Endodermal cell (in vitro differentiated cells): ENCODE measurements at regions not wholly inside any gene's neighbourhood (a gene's known extent, or its start where the extent isn't known, plus 50 kb on each side); places are given as distances from the start of the nearest gene placed in this dataset.

Source experiments
- DNase-seq: peaks from one replicate; pipeline ENCODE4 v3.0.0-alpha.2; 2017
- H3K27ac ChIP-seq: 2 replicates; pipeline ENCODE4 v1.5.1; 2013; ENCODE audit warnings: mild to moderate bottlenecking, low read depth, low read length, moderate library complexity
- H3K27me3 ChIP-seq: 2 replicates; pipeline ENCODE4 v1.6.1; 2013; ENCODE audit warnings: mild to moderate bottlenecking, low read length, moderate library complexity; ENCODE audit not compliant: insufficient read depth, control insufficient read depth, poor library complexity, severe bottlenecking
- H3K36me3 ChIP-seq: 2 replicates; pipeline ENCODE4 v1.7.0; 2013; ENCODE audit warnings: mild to moderate bottlenecking, low read length, moderate library complexity; ENCODE audit not compliant: control insufficient read depth, insufficient read depth
- H3K4me1 ChIP-seq: one replicate; pipeline ENCODE4 v1.7.0; 2013; ENCODE audit warnings: low read length; ENCODE audit not compliant: control insufficient read depth, insufficient read depth
- H3K4me3 ChIP-seq: 2 replicates; pipeline ENCODE4 v1.5.1; 2013; ENCODE audit warnings: mild to moderate bottlenecking, low read length, moderate library complexity
- H3K9ac ChIP-seq: 2 replicates; pipeline ENCODE4 v1.6.1; 2013; ENCODE audit warnings: mild to moderate bottlenecking, low read length, moderate library complexity; ENCODE audit not compliant: poor library complexity, severe bottlenecking; ENCODE audit errors: extremely low read depth
- H3K9me3 ChIP-seq: 2 replicates; pipeline ENCODE4 v1.6.1; 2013; ENCODE audit warnings: mild to moderate bottlenecking, low read length, moderate library complexity; ENCODE audit not compliant: control insufficient read depth
- H3K27ac Mint-ChIP-seq: 2 replicates; pipeline ENCODE4 v1.8.0; 2020; ENCODE audit warnings: mixed read lengths
- H3K27me3 Mint-ChIP-seq: 2 replicates; pipeline ENCODE4 v1.8.0; 2021; ENCODE audit warnings: mild to moderate bottlenecking, mixed read lengths; ENCODE audit not compliant: insufficient read depth
- H3K36me3 Mint-ChIP-seq: 2 replicates; pipeline ENCODE4 v1.8.0; 2020; ENCODE audit warnings: low read depth, mixed read lengths
- H3K4me1 Mint-ChIP-seq: 2 replicates; pipeline ENCODE4 v1.8.0; 2020; ENCODE audit warnings: mixed read lengths
- H3K4me3 Mint-ChIP-seq: 2 replicates; pipeline ENCODE4 v1.8.0; 2020; ENCODE audit warnings: mild to moderate bottlenecking, moderate library complexity, mixed read lengths
- H3K9me3 Mint-ChIP-seq: 2 replicates; pipeline ENCODE4 v1.8.0; 2020; ENCODE audit warnings: mild to moderate bottlenecking, mixed read lengths
- WGBS, 2 experiments: methylation state at CpG; one replicate each; pipeline versions ENCODE4 v1.1.5 to v1.1.7; 2013; ENCODE audit warnings: missing lambda C conversion rate in 2 of 2, mixed read lengths in 1 of 2; ENCODE audit not compliant: insufficient coverage in 1 of 2, insufficient read length in 1 of 2; 5-methylcytosine and 5-hydroxymethylcytosine counted together
- TF ChIP-seq, protein P1 (sequence below): fragments of 200-600 bp; sonication (generic); conservative IDR thresholded peaks from 2 replicates; pipeline ENCODE4 v1.5.0; 2021; ENCODE audit warnings: antibody characterized with exemption, mild to moderate bottlenecking

DNA sequence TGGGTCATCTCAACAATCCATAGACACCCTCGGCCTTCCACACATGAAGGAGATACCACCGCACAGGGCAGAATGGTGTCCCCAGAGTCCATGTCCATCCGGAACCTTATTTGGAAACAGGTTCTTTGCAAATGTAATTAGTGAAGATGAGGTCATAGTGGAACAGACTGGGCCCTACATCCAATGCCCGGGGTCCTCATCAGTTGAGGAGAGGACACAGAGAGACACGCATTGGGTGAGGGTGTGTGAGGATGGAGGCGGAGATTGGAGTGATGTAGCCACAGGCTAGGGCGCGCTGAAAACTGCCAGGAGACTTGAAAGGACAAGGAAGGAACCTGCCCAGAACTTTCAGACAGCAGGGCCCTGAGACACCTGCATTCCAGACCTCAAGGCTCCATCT is 169.4 kb downstream of the ENGASE start:
- H3K9me3 Mint-ChIP-seq: no peaks in the 10 kb centered on the region

DNA sequence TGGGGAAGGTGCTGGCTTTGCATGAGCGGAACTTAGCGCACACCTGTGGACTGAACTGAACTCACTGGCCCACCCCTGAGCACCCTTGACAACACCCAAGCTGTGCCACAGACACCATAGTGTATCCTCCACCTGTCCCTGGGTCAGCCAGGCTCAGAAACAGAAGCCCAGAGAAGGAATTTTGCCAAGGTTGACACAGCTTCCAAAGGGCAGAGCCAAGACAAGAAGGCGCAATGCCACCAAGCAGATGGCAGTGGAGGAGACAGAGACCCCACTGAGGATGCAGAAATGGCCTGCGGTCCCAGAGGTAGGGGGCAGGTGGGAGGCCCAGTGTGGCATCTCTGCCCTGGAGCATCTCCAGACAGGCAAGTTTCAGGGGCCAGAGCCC is 169.0 kb downstream of the ENGASE start:
- H3K36me3 ChIP-seq: no peaks in the 10 kb centered on the region
- no peak overlapping the region for H3K27ac ChIP-seq
- no peak overlapping the region for H3K4me3 ChIP-seq
- H3K9me3 ChIP-seq: no peaks in the 10 kb centered on the region
- H3K9ac ChIP-seq: no peak overlapping the region
- WGBS, 2 experiments: 93 to 100% methylated on average over 2 to 4 of the region's 4 CpGs
- Mint-ChIP-seq H3K4me3 (no peak overlapping the region), H3K36me3 (no peaks in the 10 kb centered on the region), H3K4me1 (no peaks in the 10 kb centered on the region), H3K9me3 (no peaks in the 10 kb centered on the region), H3K27me3 (peaks cover 3% of the 10 kb centered on the region), H3K27ac (no peak overlapping the region)
- no peak for DNase-seq
- TF ChIP-seq, protein P1, sequence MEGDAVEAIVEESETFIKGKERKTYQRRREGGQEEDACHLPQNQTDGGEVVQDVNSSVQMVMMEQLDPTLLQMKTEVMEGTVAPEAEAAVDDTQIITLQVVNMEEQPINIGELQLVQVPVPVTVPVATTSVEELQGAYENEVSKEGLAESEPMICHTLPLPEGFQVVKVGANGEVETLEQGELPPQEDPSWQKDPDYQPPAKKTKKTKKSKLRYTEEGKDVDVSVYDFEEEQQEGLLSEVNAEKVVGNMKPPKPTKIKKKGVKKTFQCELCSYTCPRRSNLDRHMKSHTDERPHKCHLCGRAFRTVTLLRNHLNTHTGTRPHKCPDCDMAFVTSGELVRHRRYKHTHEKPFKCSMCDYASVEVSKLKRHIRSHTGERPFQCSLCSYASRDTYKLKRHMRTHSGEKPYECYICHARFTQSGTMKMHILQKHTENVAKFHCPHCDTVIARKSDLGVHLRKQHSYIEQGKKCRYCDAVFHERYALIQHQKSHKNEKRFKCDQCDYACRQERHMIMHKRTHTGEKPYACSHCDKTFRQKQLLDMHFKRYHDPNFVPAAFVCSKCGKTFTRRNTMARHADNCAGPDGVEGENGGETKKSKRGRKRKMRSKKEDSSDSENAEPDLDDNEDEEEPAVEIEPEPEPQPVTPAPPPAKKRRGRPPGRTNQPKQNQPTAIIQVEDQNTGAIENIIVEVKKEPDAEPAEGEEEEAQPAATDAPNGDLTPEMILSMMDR: no peak
- H3K4me1 ChIP-seq: no peaks in the 10 kb centered on the region
- no peaks in the 10 kb centered on the region for H3K27me3 ChIP-seq

More for the DNA sequence above, 169.4 kb downstream of the ENGASE start:
- no peaks in the 10 kb centered on the region for H3K27me3 ChIP-seq
- no peak overlapping the region for H3K9ac ChIP-seq
- no peak for DNase-seq
- TF ChIP-seq, protein P1: no peak
- H3K27ac ChIP-seq: no peak overlapping the region
- no peak overlapping the region for H3K4me3 Mint-ChIP-seq
- H3K36me3 Mint-ChIP-seq: no peaks in the 10 kb centered on the region
- no peak overlapping the region for H3K27ac Mint-ChIP-seq
- H3K4me3 ChIP-seq: no peak overlapping the region
- H3K4me1 Mint-ChIP-seq: no peaks in the 10 kb centered on the region
- peaks cover 3% of the 10 kb centered on the region for H3K27me3 Mint-ChIP-seq
- no peaks in the 10 kb centered on the region for H3K9me3 ChIP-seq
- H3K36me3 ChIP-seq: no peaks in the 10 kb centered on the region
- H3K4me1 ChIP-seq: no peaks in the 10 kb centered on the region
- 90 to 96% methylated on average over 6 to 8 of the region's 8 CpGs for WGBS, 2 experiments

DNA sequence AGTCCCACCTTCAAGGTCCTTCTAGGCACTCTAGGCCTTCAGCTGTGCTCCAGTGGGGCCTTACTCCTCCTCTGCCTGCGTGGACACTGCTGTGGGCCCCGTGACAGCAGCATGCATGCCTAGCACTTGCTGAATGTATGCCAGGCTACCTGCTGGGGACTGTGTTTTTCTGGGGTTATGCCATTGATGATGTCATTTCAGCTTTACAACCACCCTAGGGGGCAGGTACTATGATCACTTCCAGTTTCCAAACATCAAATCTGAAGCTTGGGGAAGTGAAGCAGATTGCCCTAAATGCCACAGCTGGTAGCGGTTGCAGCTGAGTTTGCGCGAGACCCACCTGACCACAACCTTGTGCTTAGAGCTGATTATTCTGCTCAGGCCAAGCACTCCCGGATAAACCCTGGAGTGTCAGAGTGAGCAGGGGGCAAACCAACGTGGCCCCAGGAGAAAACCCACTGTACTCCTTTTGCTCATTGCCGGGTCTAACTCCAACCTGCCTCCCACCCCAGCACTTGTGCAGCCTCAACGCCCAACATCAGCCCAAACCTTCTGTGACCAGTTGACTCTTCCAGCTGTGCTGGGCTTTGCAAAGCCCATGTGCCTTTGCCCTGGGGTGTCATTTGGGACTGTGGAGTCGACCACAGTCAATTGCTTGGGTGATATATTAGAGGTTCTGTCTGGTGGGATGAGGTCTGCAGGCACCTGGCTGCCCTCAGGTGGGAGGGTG is 168.4 kb downstream of the ENGASE start:
- Mint-ChIP-seq H3K4me1 (no peaks in the 10 kb centered on the region), H3K27ac (no peak overlapping the region), H3K4me3 (no peak overlapping the region), H3K36me3 (no peaks in the 10 kb centered on the region), H3K27me3 (peaks cover 3% of the 10 kb centered on the region), H3K9me3 (no peaks in the 10 kb centered on the region)
- WGBS, 2 experiments: 79 to 84% methylated on average over 7 to 10 of the region's 10 CpGs
- H3K27me3 ChIP-seq: no peaks in the 10 kb centered on the region
- H3K27ac ChIP-seq: no peak overlapping the region
- no peak overlapping the region for H3K4me3 ChIP-seq
- H3K4me1 ChIP-seq: no peaks in the 10 kb centered on the region
- TF ChIP-seq, protein P1: no peak
- no peak overlapping the region for H3K9ac ChIP-seq
- DNase-seq: no peak
- H3K36me3 ChIP-seq: no peaks in the 10 kb centered on the region
- no peaks in the 10 kb centered on the region for H3K9me3 ChIP-seq
